Neural cell (in vitro differentiated cells): ENCODE measurements at regions not wholly inside any gene's neighbourhood (a gene's known extent, or its start where the extent isn't known, plus 50 kb on each side); places are given as distances from the start of the nearest gene placed in this dataset.

Experiments used
- H2AFZ ChIP-seq: fragments of 200-600, 300-800 bp; sonication (generic), shearing (Covaris generic); 2 replicates; pipeline ENCODE4 v1.6.0; 2014; ENCODE audit warnings: low read depth, mild to moderate bottlenecking, antibody characterized with exemption, low read length, moderate library complexity
- H3F3A ChIP-seq: fragments of 200-600 bp; shearing (Covaris generic); 2 replicates; pipeline ENCODE4 v1.6.1; 2016; ENCODE audit warnings: mild to moderate bottlenecking, moderate library complexity, mixed read lengths, antibody characterized with exemption, low read length; ENCODE audit not compliant: insufficient read depth, poor library complexity, severe bottlenecking
- H3K27ac ChIP-seq: fragments of 200-600, 300-800 bp; sonication (generic), shearing (Covaris generic); 2 replicates; pipeline ENCODE4 v1.5.1; 2014; ENCODE audit warnings: mild to moderate bottlenecking, low read length, moderate library complexity
- H3K27me3 ChIP-seq: fragments of 300-800, 200-600 bp; sonication (generic), shearing (Covaris generic); 2 replicates; pipeline ENCODE4 v1.6.0; 2014; ENCODE audit warnings: mild to moderate bottlenecking, low read depth, low read length, moderate library complexity; ENCODE audit not compliant: insufficient read depth
- H3K36me3 ChIP-seq: fragments of 300-800, 200-600 bp; sonication (generic), shearing (Covaris generic); 2 replicates; pipeline ENCODE4 v1.5.1; 2014; ENCODE audit warnings: mild to moderate bottlenecking, antibody characterized with exemption, low read length, moderate library complexity; ENCODE audit not compliant: insufficient read depth
- H3K4me2 ChIP-seq: fragments of 300-800, 200-600 bp; sonication (generic), shearing (Covaris generic); 2 replicates; pipeline ENCODE4 v1.6.0; 2014; ENCODE audit warnings: mild to moderate bottlenecking, low read length
- H3K4me3 ChIP-seq: fragments of 300-800, 200-600 bp; sonication (generic), shearing (Covaris generic); 2 replicates; pipeline ENCODE4 v1.5.1; 2014; ENCODE audit warnings: mild to moderate bottlenecking, low read length, moderate library complexity
- H3K79me2 ChIP-seq: fragments of 200-600 bp; shearing (Covaris generic); replicated peaks from 2 replicates; pipeline ENCODE4 v1.6.0; 2014; ENCODE audit warnings: mild to moderate bottlenecking, low read length, moderate library complexity; ENCODE audit not compliant: insufficient read depth
- H3K9ac ChIP-seq: fragments of 300-800, 200-600 bp; sonication (generic), shearing (Covaris generic); 2 replicates; pipeline ENCODE4 v1.6.1; 2016; ENCODE audit warnings: mild to moderate bottlenecking, low read length, mixed read lengths
- H3K9me2 ChIP-seq: fragments of 200-600 bp; shearing (Covaris generic); 2 replicates; pipeline ENCODE4 v1.6.1; 2016; ENCODE audit warnings: mild to moderate bottlenecking, low read length, mixed read lengths; ENCODE audit not compliant: insufficient read depth
- H3K9me3 ChIP-seq: fragments of 200-600, 300-800 bp; sonication (generic), shearing (Covaris generic); 2 replicates; pipeline ENCODE4 v1.6.1; 2016; ENCODE audit warnings: mild to moderate bottlenecking, mixed run types, low read length, moderate library complexity, mixed read lengths
- H4K20me1 ChIP-seq: fragments of 200-600 bp; shearing (Covaris generic); 2 replicates; pipeline ENCODE4 v1.6.1; 2016; ENCODE audit warnings: mild to moderate bottlenecking, mixed run types; ENCODE audit not compliant: insufficient read depth
- CTCF ChIP-seq: fragments of 450-650 bp; IDR thresholded peaks from 2 replicates; pipeline ENCODE4 v1.5.1; 2014; ENCODE audit warnings: antibody characterized with exemption, mild to moderate bottlenecking, moderate library complexity; ENCODE audit not compliant: poor library complexity, severe bottlenecking
- EP300 ChIP-seq: fragments of 450-650 bp; conservative IDR thresholded peaks from 2 replicates; pipeline ENCODE4 v1.6.1; 2014; ENCODE audit warnings: antibody characterized with exemption, mild to moderate bottlenecking, moderate library complexity; ENCODE audit not compliant: poor library complexity, severe bottlenecking
- EZH2 ChIP-seq: fragments of 200-600, 300-800 bp; shearing (Covaris generic), sonication (generic); IDR thresholded peaks from 2 replicates; pipeline ENCODE4 v1.6.1; 2014; ENCODE audit warnings: antibody characterized with exemption, low read length, borderline replicate concordance, mild to moderate bottlenecking; ENCODE audit not compliant: insufficient read depth, poor library complexity, severe bottlenecking
- MXI1 ChIP-seq: fragments of 450-650 bp; conservative IDR thresholded peaks from 2 replicates; pipeline ENCODE4 v1.6.1; 2014; ENCODE audit warnings: antibody characterized with exemption, mild to moderate bottlenecking; ENCODE audit not compliant: poor library complexity, severe bottlenecking
- POLR2AphosphoS5 ChIP-seq: IDR thresholded peaks from 2 replicates; pipeline ENCODE4 v1.6.1; 2012
- RAD21 ChIP-seq: fragments of 450-650 bp; conservative IDR thresholded peaks from 2 replicates; pipeline ENCODE4 v1.6.1; 2014; ENCODE audit warnings: antibody characterized with exemption, mild to moderate bottlenecking, moderate library complexity
- SMC3 ChIP-seq: fragments of 450-650 bp; conservative IDR thresholded peaks from 2 replicates; pipeline ENCODE4 v1.6.1; 2014; ENCODE audit warnings: antibody characterized with exemption, mild to moderate bottlenecking, moderate library complexity; ENCODE audit not compliant: poor library complexity
- TAF1 ChIP-seq: IDR thresholded peaks from 2 replicates; pipeline ENCODE4 v1.6.1; 2012; ENCODE audit warnings: low read depth
- TF ChIP-seq, protein P1 (sequence below): IDR thresholded peaks from 2 replicates; pipeline ENCODE4 v1.6.1; 2012; ENCODE audit warnings: borderline replicate concordance

DNA sequence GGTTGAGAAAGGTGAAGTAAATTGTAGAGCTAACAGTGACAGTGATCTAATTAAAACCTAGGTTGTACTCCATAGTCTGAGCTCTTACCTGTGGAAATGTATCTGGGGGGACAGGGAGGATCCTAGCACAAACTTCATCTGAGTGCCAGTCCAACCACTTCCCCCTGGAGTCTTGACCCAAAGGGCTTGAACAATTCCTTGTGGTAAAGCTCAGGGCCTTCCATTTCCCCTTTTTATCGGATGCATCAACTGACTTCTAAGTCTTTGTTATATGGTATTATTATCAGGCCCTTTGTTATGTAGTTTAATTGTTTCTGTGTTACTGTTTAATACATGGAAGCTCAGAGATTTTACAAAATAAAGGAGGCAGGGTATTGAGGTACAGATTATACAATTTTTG lies 140.2 kb upstream of the SESN3 start:
- Histone ChIP-seq H3K27ac (no peak overlapping the region), H3K27me3 (no peaks in the 10 kb centered on the region), H3K9ac (no peak overlapping the region), H3F3A (no peaks in the 10 kb centered on the region), H3K79me2 (no peaks in the 10 kb centered on the region), H4K20me1 (no peaks in the 10 kb centered on the region), H2AFZ (no peak overlapping the region), H3K9me2 (no peaks in the 10 kb centered on the region), H3K4me3 (no peak overlapping the region), H3K9me3 (no peaks in the 10 kb centered on the region), H3K4me2 (no peak overlapping the region), H3K36me3 (no peaks in the 10 kb centered on the region)
- TF ChIP-seq, protein P1, sequence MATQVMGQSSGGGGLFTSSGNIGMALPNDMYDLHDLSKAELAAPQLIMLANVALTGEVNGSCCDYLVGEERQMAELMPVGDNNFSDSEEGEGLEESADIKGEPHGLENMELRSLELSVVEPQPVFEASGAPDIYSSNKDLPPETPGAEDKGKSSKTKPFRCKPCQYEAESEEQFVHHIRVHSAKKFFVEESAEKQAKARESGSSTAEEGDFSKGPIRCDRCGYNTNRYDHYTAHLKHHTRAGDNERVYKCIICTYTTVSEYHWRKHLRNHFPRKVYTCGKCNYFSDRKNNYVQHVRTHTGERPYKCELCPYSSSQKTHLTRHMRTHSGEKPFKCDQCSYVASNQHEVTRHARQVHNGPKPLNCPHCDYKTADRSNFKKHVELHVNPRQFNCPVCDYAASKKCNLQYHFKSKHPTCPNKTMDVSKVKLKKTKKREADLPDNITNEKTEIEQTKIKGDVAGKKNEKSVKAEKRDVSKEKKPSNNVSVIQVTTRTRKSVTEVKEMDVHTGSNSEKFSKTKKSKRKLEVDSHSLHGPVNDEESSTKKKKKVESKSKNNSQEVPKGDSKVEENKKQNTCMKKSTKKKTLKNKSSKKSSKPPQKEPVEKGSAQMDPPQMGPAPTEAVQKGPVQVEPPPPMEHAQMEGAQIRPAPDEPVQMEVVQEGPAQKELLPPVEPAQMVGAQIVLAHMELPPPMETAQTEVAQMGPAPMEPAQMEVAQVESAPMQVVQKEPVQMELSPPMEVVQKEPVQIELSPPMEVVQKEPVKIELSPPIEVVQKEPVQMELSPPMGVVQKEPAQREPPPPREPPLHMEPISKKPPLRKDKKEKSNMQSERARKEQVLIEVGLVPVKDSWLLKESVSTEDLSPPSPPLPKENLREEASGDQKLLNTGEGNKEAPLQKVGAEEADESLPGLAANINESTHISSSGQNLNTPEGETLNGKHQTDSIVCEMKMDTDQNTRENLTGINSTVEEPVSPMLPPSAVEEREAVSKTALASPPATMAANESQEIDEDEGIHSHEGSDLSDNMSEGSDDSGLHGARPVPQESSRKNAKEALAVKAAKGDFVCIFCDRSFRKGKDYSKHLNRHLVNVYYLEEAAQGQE = no peak
- TF ChIP-seq POLR2AphosphoS5 (no peak), MXI1 (no peak), TAF1 (no peak), CTCF (no peak), RAD21 (no peak), EZH2 (no peak), SMC3 (no peak), EP300 (no peak)

- no peak overlapping the region for H3K27ac ChIP-seq
- H3K9me3 ChIP-seq = no peaks in the 10 kb centered on the region
- no peak overlapping the region for H2AFZ ChIP-seq
- no peak overlapping the region for H3K4me2 ChIP-seq
- no peaks in the 10 kb centered on the region for H3F3A ChIP-seq
- no peaks in the 10 kb centered on the region for H3K36me3 ChIP-seq
- H3K9ac ChIP-seq = no peak overlapping the region
- H4K20me1 ChIP-seq = no peaks in the 10 kb centered on the region
- TF ChIP-seq EP300 (no peak), CTCF (no peak), RAD21 (no peak), EZH2 (no peak), MXI1 (no peak), TAF1 (no peak), SMC3 (no peak), POLR2AphosphoS5 (no peak)
- TF ChIP-seq, protein P1 = no peak
- no peak overlapping the region for H3K4me3 ChIP-seq
- no peaks in the 10 kb centered on the region for H3K79me2 ChIP-seq
- H3K27me3 ChIP-seq = no peaks in the 10 kb centered on the region
- H3K9me2 ChIP-seq = no peaks in the 10 kb centered on the region
Measured at GRCh38 chr11:95367726-95368125, 136.7 kb upstream of the SESN3 start.
